Omental fat pad (tissue), 3 donors: ENCODE measurements at regions not wholly inside any gene's neighbourhood (a gene's known extent, or its start where the extent isn't known, plus 50 kb on each side); places are given as distances from the start of the nearest gene placed in this dataset.
A peak's percentile ranks its signal among the peaks of the same experiment; 100 is the strongest.
"Not testable (repeated sequence)": the region's sequence is repeated elsewhere in the genome, so short reads cannot be mapped to it uniquely, and the experiment has no call there.

Experiments used
- ATAC-seq: fragments of 150-250 bp; one replicate; pipeline ENCODE4 v1.9.1; 2016; ENCODE audit warnings: mild to moderate bottlenecking, moderate library complexity; ENCODE audit not compliant: low FRiP score
- DNase-seq: peaks from one replicate; pipeline ENCODE4 v3.0.0-alpha.2; 2019; ENCODE audit warnings: low spot score
- CTCF ChIP-seq, 3 donors: fragments of 450-650 bp; IDR thresholded peaks; one replicate each; pipeline ENCODE4 v1.5.1; 2016 to 2017; ENCODE audit warnings: antibody characterized with exemption in 3 of 3, mild to moderate bottlenecking in 3 of 3, moderate library complexity in 2 of 3

DNA sequence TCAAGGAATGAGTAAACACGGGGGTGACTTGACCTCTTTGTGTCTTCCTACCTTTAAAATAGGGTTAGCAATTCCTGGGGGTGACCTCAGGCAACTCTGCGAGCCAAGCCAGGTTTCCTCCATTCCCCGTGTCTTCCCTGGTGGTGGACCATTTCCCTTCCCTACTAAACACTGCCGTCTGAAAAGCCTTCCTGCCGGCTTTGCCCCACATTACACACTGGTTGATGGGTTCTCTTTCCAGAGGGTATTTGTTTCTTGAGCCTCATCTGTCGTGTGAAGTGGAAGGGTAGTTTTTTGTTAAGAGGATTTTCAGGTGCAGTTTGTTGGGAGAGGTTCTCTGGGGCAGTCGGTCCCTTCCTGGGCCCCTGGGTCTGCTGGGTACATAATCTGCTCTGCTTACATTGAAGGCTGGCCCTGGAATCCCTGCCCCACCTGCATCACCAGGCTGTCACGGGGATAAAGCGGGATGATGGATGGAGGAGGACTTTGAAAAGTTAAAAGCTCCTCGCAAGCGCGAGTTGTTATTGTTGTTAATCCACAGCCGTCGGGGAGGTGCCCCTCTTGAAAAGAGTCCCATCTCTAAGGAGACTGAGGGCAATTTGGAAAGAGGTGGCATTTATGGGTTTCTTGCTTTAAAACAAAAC is 175.4 kb upstream of the SPRED2 start:
- no peak for TF ChIP-seq CTCF (IDR thresholded peaks at IDR 0.05)
- no peak for DNase-seq
- ATAC-seq: no peak

DNA sequence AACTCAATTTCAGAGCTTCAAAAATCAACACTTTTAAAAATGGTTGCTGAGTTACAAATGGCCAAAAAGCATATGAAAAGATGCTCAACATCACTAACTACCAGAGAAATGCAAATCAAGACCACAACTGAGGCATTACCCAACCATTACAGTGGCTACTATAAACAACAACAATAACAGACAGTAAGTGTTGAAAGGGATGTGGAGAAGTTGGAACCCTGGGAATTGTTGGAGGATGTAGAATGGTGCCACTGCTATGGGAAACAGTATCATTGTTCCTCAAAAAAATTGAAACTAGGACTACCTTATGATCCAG is 173.3 kb upstream of the SPRED2 start:
- ATAC-seq: no peak
- DNase-seq: no peak
- TF ChIP-seq CTCF (IDR thresholded peaks at IDR 0.05): no peak

- ATAC-seq (no peak), DNase-seq (no peak)
- TF ChIP-seq CTCF (IDR thresholded peaks at IDR 0.05): no peak
Measured at GRCh38 chr2:65605058-65605742, 172.8 kb upstream of the SPRED2 start.

DNA sequence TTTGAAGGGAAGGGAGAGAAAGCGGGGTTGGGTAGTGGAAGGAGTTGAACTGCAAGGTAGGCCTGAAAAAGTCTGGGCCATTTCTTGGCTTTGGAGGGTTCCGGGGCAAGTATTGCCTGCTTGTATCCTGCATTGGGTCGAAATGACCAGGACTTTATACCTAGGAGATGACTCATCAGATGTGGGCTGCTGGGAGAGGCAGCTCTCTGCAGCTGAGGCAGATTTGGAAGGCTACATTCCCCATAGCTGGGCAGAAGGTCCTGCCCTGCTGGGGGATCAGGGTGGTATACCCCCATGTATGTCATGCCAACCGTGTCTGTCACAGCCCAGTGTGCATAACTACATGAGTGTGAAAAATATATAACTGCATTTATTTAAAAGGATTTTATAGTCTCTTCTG is 171.8 kb upstream of the SPRED2 start:
- peak; percentile 41 for ATAC-seq
- DNase-seq: no peak
- TF ChIP-seq CTCF (IDR thresholded peaks at IDR 0.05): no peak

DNA sequence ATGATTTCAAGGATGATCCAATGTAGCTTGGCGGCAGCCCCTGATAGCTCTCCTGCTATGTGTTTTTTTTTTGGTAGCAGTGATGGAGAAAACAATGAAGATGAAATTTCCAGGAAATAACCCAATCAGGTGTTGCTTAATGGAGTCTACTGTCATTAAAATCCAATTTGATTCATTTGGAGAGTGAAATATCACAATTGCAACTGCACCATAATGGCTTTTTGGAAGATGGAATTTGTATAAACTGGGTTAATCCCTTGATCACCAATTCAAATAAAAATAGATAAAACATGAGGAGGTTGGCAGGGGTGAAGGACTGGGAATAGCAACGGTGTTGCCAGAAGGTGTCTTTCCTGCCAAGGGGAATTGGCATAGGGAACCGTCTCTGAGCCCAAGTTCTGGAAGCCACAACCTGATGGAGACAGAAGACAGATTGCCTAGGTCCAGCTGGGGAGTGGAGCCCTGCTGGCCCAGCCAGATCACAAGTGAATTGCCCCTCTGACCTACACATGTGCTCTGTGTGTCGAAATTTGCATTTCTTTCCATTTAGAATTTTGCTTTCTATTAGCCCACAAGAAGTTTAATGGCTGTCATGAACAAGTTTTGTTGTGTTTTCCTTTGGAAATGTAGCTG is 170.3 kb upstream of the SPRED2 start:
- DNase-seq: no peak
- no peak for ATAC-seq
- no peak for TF ChIP-seq CTCF (IDR thresholded peaks at IDR 0.05)

DNA sequence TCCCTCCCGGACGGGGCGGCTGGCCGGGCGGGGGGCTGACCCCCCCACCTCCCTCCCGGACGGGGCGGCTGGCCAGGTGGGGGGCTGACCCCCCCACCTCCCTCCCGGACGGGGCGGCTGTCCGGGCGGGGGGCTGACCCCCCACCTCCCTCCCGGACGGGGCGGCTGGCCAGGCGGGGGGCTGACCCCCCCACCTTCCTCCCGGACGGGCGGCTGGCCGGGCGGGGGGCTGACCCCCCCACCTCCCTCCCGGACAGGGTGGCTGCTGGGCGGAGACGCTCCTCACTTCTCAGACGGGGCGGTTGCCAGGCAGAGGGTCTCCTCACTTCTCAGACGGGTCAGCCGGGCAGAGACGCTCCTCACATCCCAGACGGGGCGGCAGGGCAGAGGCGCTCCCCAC is 168.5 kb upstream of the SPRED2 start:
- not testable (repeated sequence) for DNase-seq, ATAC-seq

DNA sequence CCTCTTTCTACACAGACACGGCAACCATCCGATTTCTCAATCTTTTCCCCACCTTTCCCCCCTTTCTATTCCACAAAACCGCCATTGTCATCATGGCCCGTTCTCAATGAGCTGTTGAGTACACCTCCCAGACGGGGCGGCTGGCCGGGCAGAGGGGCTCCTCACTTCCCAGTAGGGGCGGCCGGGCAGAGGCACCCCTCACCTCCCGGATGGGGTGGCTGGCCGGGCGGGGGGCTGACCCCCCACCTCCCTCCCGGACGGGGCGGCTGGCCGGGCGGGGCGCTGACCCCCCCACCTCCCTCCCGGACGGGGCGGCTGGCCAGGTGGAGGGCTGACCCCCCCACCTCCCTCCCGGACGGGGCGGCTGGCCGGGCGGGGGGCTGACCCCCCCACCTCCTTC is 168.0 kb upstream of the SPRED2 start:
- DNase-seq, ATAC-seq: not testable (repeated sequence)

GRCh38 chr2:65599693-65600092 is 167.3 kb upstream of the SPRED2 start:
- no peak for TF ChIP-seq CTCF (IDR thresholded peaks at IDR 0.05)
- ATAC-seq: no peak
- no peak for DNase-seq
